A673 (cell line): ENCODE measurements at regions not wholly inside any gene's neighbourhood (a gene's known extent, or its start where the extent isn't known, plus 50 kb on each side); places are given as distances from the start of the nearest gene placed in this dataset.

Source experiments
- EZH2 ChIP-seq: fragments of 200-600 bp; sonication (generic); IDR thresholded peaks from 2 replicates; pipeline ENCODE4 v1.6.1; 2017; ENCODE audit warnings: borderline replicate concordance, low read depth, mild to moderate bottlenecking, mixed read lengths, antibody characterized with exemption, low read length; ENCODE audit not compliant: poor library complexity, severe bottlenecking
- TF ChIP-seq, protein P1 (sequence below): fragments of 300-800, 200-600 bp; sonication (generic); conservative IDR thresholded peaks from 2 replicates; pipeline ENCODE4 v1.5.1; 2017; ENCODE audit warnings: low read depth, mild to moderate bottlenecking, antibody characterized with exemption, low read length, moderate library complexity, mixed read lengths

DNA sequence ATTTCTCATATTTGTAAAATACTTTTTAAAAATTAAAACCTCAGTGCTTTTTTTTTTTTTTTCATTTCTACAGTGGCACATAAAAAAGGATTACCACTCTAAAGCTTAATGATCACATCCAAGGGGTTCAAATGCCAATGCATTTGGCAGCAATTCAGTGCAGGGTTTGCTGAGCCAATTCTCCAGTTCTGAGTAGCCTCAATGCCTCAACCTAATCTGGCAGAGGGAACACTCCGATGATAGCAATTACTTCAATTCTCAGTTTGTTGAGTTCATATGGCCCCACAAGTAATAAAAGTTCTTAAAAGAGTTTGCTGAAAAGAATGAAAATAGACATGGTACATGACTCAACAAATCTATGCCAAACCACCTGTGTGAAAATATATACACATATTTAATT is 79.3 kb upstream of the RBMS3 start:
- TF ChIP-seq, protein P1, sequence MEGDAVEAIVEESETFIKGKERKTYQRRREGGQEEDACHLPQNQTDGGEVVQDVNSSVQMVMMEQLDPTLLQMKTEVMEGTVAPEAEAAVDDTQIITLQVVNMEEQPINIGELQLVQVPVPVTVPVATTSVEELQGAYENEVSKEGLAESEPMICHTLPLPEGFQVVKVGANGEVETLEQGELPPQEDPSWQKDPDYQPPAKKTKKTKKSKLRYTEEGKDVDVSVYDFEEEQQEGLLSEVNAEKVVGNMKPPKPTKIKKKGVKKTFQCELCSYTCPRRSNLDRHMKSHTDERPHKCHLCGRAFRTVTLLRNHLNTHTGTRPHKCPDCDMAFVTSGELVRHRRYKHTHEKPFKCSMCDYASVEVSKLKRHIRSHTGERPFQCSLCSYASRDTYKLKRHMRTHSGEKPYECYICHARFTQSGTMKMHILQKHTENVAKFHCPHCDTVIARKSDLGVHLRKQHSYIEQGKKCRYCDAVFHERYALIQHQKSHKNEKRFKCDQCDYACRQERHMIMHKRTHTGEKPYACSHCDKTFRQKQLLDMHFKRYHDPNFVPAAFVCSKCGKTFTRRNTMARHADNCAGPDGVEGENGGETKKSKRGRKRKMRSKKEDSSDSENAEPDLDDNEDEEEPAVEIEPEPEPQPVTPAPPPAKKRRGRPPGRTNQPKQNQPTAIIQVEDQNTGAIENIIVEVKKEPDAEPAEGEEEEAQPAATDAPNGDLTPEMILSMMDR: no peak
- no peak for TF ChIP-seq EZH2
